Stimulated activated memory B cell treated with anti-CD40 and anti-IgM and Interleukin-4, amounts not matched to agents 10 μg/mL and 1 μg/mL and 100 μg/mL, for 72 hours (primary cell): ENCODE measurements at regions not wholly inside any gene's neighbourhood (a gene's known extent, or its start where the extent isn't known, plus 50 kb on each side); places are given as distances from the start of the nearest gene placed in this dataset.
"Not testable (repeated sequence)": the region's sequence is repeated elsewhere in the genome, so short reads cannot be mapped to it uniquely, and the experiment has no call there.

ENCODE experiments used
- ATAC-seq: fragments of 150-1000 bp; cut with Tn5 transposase; 2 replicates; pipeline ENCODE4 v1.10.0; 2021
- H3K27ac Mint-ChIP-seq: one replicate; pipeline ENCODE4 v1.8.0; 2022; ENCODE audit warnings: mild to moderate bottlenecking, mixed read lengths
- H3K27me3 Mint-ChIP-seq: one replicate; pipeline ENCODE4 v1.8.0; 2022; ENCODE audit warnings: mixed read lengths
- H3K36me3 Mint-ChIP-seq: one replicate; pipeline ENCODE4 v1.8.0; 2022; ENCODE audit warnings: mixed read lengths
- H3K4me1 Mint-ChIP-seq: one replicate; pipeline ENCODE4 v1.8.0; 2022; ENCODE audit warnings: mixed read lengths
- H3K4me3 Mint-ChIP-seq: one replicate; pipeline ENCODE4 v1.8.0; 2022; ENCODE audit warnings: mild to moderate bottlenecking, moderate library complexity, mixed read lengths
- H3K9me3 Mint-ChIP-seq: one replicate; pipeline ENCODE4 v1.8.0; 2022; ENCODE audit warnings: mixed read lengths

GRCh38 chr21:10411776-10412526 lies 109.4 kb upstream of the TPTE start:
- not testable (repeated sequence) for H3K4me1 Mint-ChIP-seq, H3K36me3 Mint-ChIP-seq, H3K27ac Mint-ChIP-seq, H3K27me3 Mint-ChIP-seq, H3K9me3 Mint-ChIP-seq, H3K4me3 Mint-ChIP-seq, ATAC-seq

- not testable (repeated sequence) for H3K9me3 Mint-ChIP-seq, H3K36me3 Mint-ChIP-seq, H3K27me3 Mint-ChIP-seq, ATAC-seq, H3K4me1 Mint-ChIP-seq, H3K4me3 Mint-ChIP-seq, H3K27ac Mint-ChIP-seq
Measured at GRCh38 chr21:10412928-10413246, 108.5 kb upstream of the TPTE start.

GRCh38 chr21:10413247-10414120 lies 107.9 kb upstream of the TPTE start:
- H3K4me3 Mint-ChIP-seq, H3K36me3 Mint-ChIP-seq, ATAC-seq, H3K4me1 Mint-ChIP-seq, H3K9me3 Mint-ChIP-seq, H3K27ac Mint-ChIP-seq, H3K27me3 Mint-ChIP-seq: not testable (repeated sequence)

- not testable (repeated sequence) for H3K27ac Mint-ChIP-seq, H3K36me3 Mint-ChIP-seq, H3K9me3 Mint-ChIP-seq, H3K4me3 Mint-ChIP-seq, H3K4me1 Mint-ChIP-seq, H3K27me3 Mint-ChIP-seq, ATAC-seq
Measured at GRCh38 chr21:10414121-10414924, 107.1 kb upstream of the TPTE start.

GRCh38 chr21:10414925-10415254 lies 106.5 kb upstream of the TPTE start:
- H3K27ac Mint-ChIP-seq, H3K9me3 Mint-ChIP-seq, H3K36me3 Mint-ChIP-seq, H3K4me1 Mint-ChIP-seq, ATAC-seq, H3K4me3 Mint-ChIP-seq, H3K27me3 Mint-ChIP-seq: not testable (repeated sequence)

- H3K4me3 Mint-ChIP-seq, H3K27ac Mint-ChIP-seq, H3K27me3 Mint-ChIP-seq, H3K4me1 Mint-ChIP-seq, H3K36me3 Mint-ChIP-seq, H3K9me3 Mint-ChIP-seq: not testable (repeated sequence)
- peak; percentile 3 for ATAC-seq
Measured at GRCh38 chr21:10415456-10415855, 105.9 kb upstream of the TPTE start.

GRCh38 chr21:10415859-10416258 lies 105.5 kb upstream of the TPTE start:
- H3K27ac Mint-ChIP-seq, H3K27me3 Mint-ChIP-seq, H3K9me3 Mint-ChIP-seq, H3K4me1 Mint-ChIP-seq, H3K36me3 Mint-ChIP-seq, H3K4me3 Mint-ChIP-seq: not testable (repeated sequence)
- ATAC-seq: peak; percentile 2

- H3K4me3 Mint-ChIP-seq, H3K4me1 Mint-ChIP-seq: not testable (repeated sequence)
- ATAC-seq: peak; percentile 16
Measured at GRCh38 chr21:10416691-10417447, 104.5 kb upstream of the TPTE start.

GRCh38 chr21:10417551-10418002 lies 103.8 kb upstream of the TPTE start:
- H3K9me3 Mint-ChIP-seq, H3K27ac Mint-ChIP-seq, H3K4me1 Mint-ChIP-seq, H3K4me3 Mint-ChIP-seq, H3K27me3 Mint-ChIP-seq, H3K36me3 Mint-ChIP-seq: not testable (repeated sequence)
- peak; percentile 3 for ATAC-seq

More at GRCh38 chr21:10416691-10417447, 104.5 kb upstream of the TPTE start:
- H3K27ac Mint-ChIP-seq, H3K9me3 Mint-ChIP-seq, H3K36me3 Mint-ChIP-seq, H3K27me3 Mint-ChIP-seq: not testable (repeated sequence)

GRCh38 chr21:10418250-10419048 lies 102.9 kb upstream of the TPTE start:
- not testable (repeated sequence) for ATAC-seq, H3K9me3 Mint-ChIP-seq, H3K4me3 Mint-ChIP-seq, H3K27me3 Mint-ChIP-seq, H3K4me1 Mint-ChIP-seq, H3K36me3 Mint-ChIP-seq, H3K27ac Mint-ChIP-seq

GRCh38 chr21:10421199-10421598 lies 100.2 kb upstream of the TPTE start:
- H3K27ac Mint-ChIP-seq, H3K9me3 Mint-ChIP-seq, H3K27me3 Mint-ChIP-seq, H3K4me3 Mint-ChIP-seq, H3K4me1 Mint-ChIP-seq, H3K36me3 Mint-ChIP-seq, ATAC-seq: not testable (repeated sequence)

GRCh38 chr21:10421601-10422000 lies 99.8 kb upstream of the TPTE start:
- not testable (repeated sequence) for H3K4me3 Mint-ChIP-seq, H3K27me3 Mint-ChIP-seq, H3K9me3 Mint-ChIP-seq, H3K27ac Mint-ChIP-seq, H3K36me3 Mint-ChIP-seq, H3K4me1 Mint-ChIP-seq, ATAC-seq

- H3K4me3 Mint-ChIP-seq, H3K4me1 Mint-ChIP-seq, H3K36me3 Mint-ChIP-seq, H3K27me3 Mint-ChIP-seq, ATAC-seq, H3K9me3 Mint-ChIP-seq, H3K27ac Mint-ChIP-seq: not testable (repeated sequence)
Measured at GRCh38 chr21:10424097-10424886, 97.1 kb upstream of the TPTE start.

- not testable (repeated sequence) for H3K36me3 Mint-ChIP-seq
Measured at GRCh38 chr21:10424887-10425145, 96.6 kb upstream of the TPTE start.

More at GRCh38 chr21:10424887-10425145, 96.6 kb upstream of the TPTE start:
- H3K4me1 Mint-ChIP-seq, H3K4me3 Mint-ChIP-seq, H3K27me3 Mint-ChIP-seq, ATAC-seq, H3K9me3 Mint-ChIP-seq, H3K27ac Mint-ChIP-seq: not testable (repeated sequence)
